MCF 10A (cell line): ENCODE measurements at regions not wholly inside any gene's neighbourhood (a gene's known extent, or its start where the extent isn't known, plus 50 kb on each side); places are given as distances from the start of the nearest gene placed in this dataset.

Experiments used
- BruUV-seq: library from RNA; stranded (reverse); fragments of 400-500 nt; replicated peaks from 2 replicates; lab custom pipeline; 2021; lab: Mats Ljungman, UMichigan
- CTCF ChIA-PET: fragments of 300-600 bp; sonication (Branson Sonifier 250); formaldehyde crosslinking; extraction: SDS; loops from one replicate; lab custom pipeline; 2021; ENCODE audit warnings: antibody characterized with exemption, inconsistent platforms; lab: Yijun Ruan, JAX
- POLR2A ChIA-PET: fragments of 300-600, 350-650 bp; sonication (Branson Sonifier 250); formaldehyde crosslinking; extraction: SDS; loops from one replicate; lab custom pipeline; 2020; ENCODE audit warnings: antibody characterized with exemption, inconsistent platforms; lab: Yijun Ruan, JAX
- DNase-seq: peaks from one replicate; pipeline ENCODE4 v3.0.0-alpha.2; 2018; ENCODE audit not compliant: unreplicated experiment
- H3K27ac Mint-ChIP-seq: one replicate; pipeline ENCODE4 v1.8.0; 2022; ENCODE audit warnings: mild to moderate bottlenecking, low read depth, mixed read lengths; ENCODE audit not compliant: unreplicated experiment
- H3K27me3 Mint-ChIP-seq: one replicate; pipeline ENCODE4 v1.8.0; 2022; ENCODE audit warnings: mixed read lengths; ENCODE audit not compliant: insufficient read depth, unreplicated experiment
- H3K36me3 Mint-ChIP-seq: one replicate; pipeline ENCODE4 v1.8.0; 2022; ENCODE audit warnings: mild to moderate bottlenecking, moderate library complexity, mixed read lengths; ENCODE audit not compliant: insufficient read depth, unreplicated experiment
- H3K4me1 Mint-ChIP-seq: one replicate; pipeline ENCODE4 v1.8.0; 2022; ENCODE audit warnings: mixed read lengths; ENCODE audit not compliant: insufficient read depth, unreplicated experiment
- H3K4me3 Mint-ChIP-seq: one replicate; pipeline ENCODE4 v1.8.0; 2022; ENCODE audit warnings: mild to moderate bottlenecking, moderate library complexity, mixed read lengths; ENCODE audit not compliant: unreplicated experiment
- H3K9me3 Mint-ChIP-seq: one replicate; pipeline ENCODE4 v1.8.0; 2022; ENCODE audit warnings: mixed read lengths; ENCODE audit not compliant: unreplicated experiment
- CTCF ChIP-seq: fragments of 200-600 bp; IDR thresholded peaks from one replicate; pipeline ENCODE4 v1.8.0; 2022; ENCODE audit warnings: antibody characterized with exemption, mild to moderate bottlenecking; ENCODE audit not compliant: unreplicated experiment
- intact Hi-C: fragments of 100-400 bp; cut with micrococcal nuclease; formaldehyde crosslinking; loops from 2 replicates; pipeline ENCODE4 v1.14.1; 2022

GRCh38 chr6:90960324-90960723, 373.5 kb upstream of the MAP3K7 start:
- Mint-ChIP-seq H3K4me1 (no peaks in the 10 kb centered on the region), H3K27ac (no peak overlapping the region), H3K36me3 (no peaks in the 10 kb centered on the region), H3K4me3 (no peak overlapping the region), H3K9me3 (no peaks in the 10 kb centered on the region), H3K27me3 (peaks cover 53% of the 10 kb centered on the region)
- POLR2A ChIA-PET: no interaction called here
- CTCF ChIA-PET: no interaction called here
- DNase-seq: no peak
- no peak for TF ChIP-seq CTCF
- BruUV-seq: no TSS peak
- intact Hi-C loops: no loop called here

- no peak for DNase-seq
- no peaks in the 10 kb centered on the region for H3K4me1 Mint-ChIP-seq
- ChIA-PET CTCF (no interaction called here), POLR2A (no interaction called here)
- H3K9me3 Mint-ChIP-seq: peaks cover 6% of the 10 kb centered on the region
- peaks cover 41% of the 10 kb centered on the region for H3K27me3 Mint-ChIP-seq
- no peak overlapping the region for H3K4me3 Mint-ChIP-seq
- no peak for TF ChIP-seq CTCF
- intact Hi-C loops: no loop called here
- no TSS peak for BruUV-seq
- no peak overlapping the region for H3K27ac Mint-ChIP-seq
- H3K36me3 Mint-ChIP-seq: no peaks in the 10 kb centered on the region
These were observed 368.4 kb upstream of the MAP3K7 start for GRCh38 chr6:90955246-90955645.

GRCh38 chr6:90953405-90954161, 366.7 kb upstream of the MAP3K7 start:
- TF ChIP-seq CTCF: no peak
- Mint-ChIP-seq H3K4me3 (no peak overlapping the region), H3K27me3 (peaks cover 28% of the 10 kb centered on the region), H3K27ac (no peak overlapping the region), H3K4me1 (no peaks in the 10 kb centered on the region), H3K36me3 (no peaks in the 10 kb centered on the region), H3K9me3 (peaks cover 6% of the 10 kb centered on the region)
- CTCF ChIA-PET: interaction anchor here (0.7 to 1.6 kb wide), 3 partner anchors 13 to 343 kb away, joined by 3 to 6 read pairs (median 3); no protein-coding TSS in a partner anchor
- POLR2A ChIA-PET: no interaction called here
- no TSS peak for BruUV-seq
- DNase-seq: no peak
- intact Hi-C loops: no loop called here

- Mint-ChIP-seq H3K27ac (no peak overlapping the region), H3K9me3 (peaks cover 6% of the 10 kb centered on the region), H3K27me3 (peaks cover 14% of the 10 kb centered on the region), H3K36me3 (no peaks in the 10 kb centered on the region), H3K4me1 (no peaks in the 10 kb centered on the region), H3K4me3 (no peak overlapping the region)
- BruUV-seq: no TSS peak
- no peak for TF ChIP-seq CTCF
- DNase-seq: no peak
- ChIA-PET CTCF (no interaction called here), POLR2A (no interaction called here)
- intact Hi-C loops: no loop called here
These were observed 365.3 kb upstream of the MAP3K7 start for GRCh38 chr6:90952176-90952575.
